GM12873 (cell line): ENCODE measurements at regions not wholly inside any gene's neighbourhood (a gene's known extent, or its start where the extent isn't known, plus 50 kb on each side); places are given as distances from the start of the nearest gene placed in this dataset.

Experiments
- CTCF ChIP-seq: IDR thresholded peaks from 2 replicates; pipeline ENCODE4 v1.5.1; 2012; ENCODE audit warnings: low read depth, mild to moderate bottlenecking, moderate library complexity, low read length, control low read depth; ENCODE audit not compliant: insufficient read depth; ENCODE audit errors: missing control alignments

GRCh38 chr10:78377356-78377755, 343.7 kb downstream of the RPS24 start:
- TF ChIP-seq CTCF = no peak

- no peak for TF ChIP-seq CTCF
Observed at GRCh38 chr10:78378192-78378591, 344.5 kb downstream of the RPS24 start.

GRCh38 chr10:78381107-78381506, 347.4 kb downstream of the RPS24 start:
- peak; percentile 21 for TF ChIP-seq CTCF

GRCh38 chr10:78382047-78382446, 348.4 kb downstream of the RPS24 start:
- no peak for TF ChIP-seq CTCF

GRCh38 chr10:78382772-78383171, 349.1 kb downstream of the RPS24 start:
- TF ChIP-seq CTCF = no peak

GRCh38 chr10:78383378-78384048, 349.9 kb downstream of the RPS24 start:
- TF ChIP-seq CTCF = no peak

- no peak for TF ChIP-seq CTCF
Observed at GRCh38 chr10:78384049-78384431, 350.4 kb downstream of the RPS24 start.

- TF ChIP-seq CTCF = no peak
Observed at GRCh38 chr10:78385599-78385998, 351.9 kb downstream of the RPS24 start.
